HG03025 (cell line): ENCODE measurements at regions not wholly inside any gene's neighbourhood (a gene's known extent, or its start where the extent isn't known, plus 50 kb on each side); places are given as distances from the start of the nearest gene placed in this dataset.

Source experiments
- ATAC-seq: cut with Tn5 transposase; IDR thresholded peaks from one replicate; pipeline ENCODE4 v1.9.1; 2021; ENCODE audit warnings: mild to moderate bottlenecking, moderate library complexity; ENCODE audit not compliant: unreplicated experiment, low FRiP score

GRCh38 chr1:237975903-237976302 lies 85.2 kb upstream of the ZP4 start:
- no peak for ATAC-seq

GRCh38 chr1:237975376-237975775 lies 84.7 kb upstream of the ZP4 start:
- no peak for ATAC-seq

- no peak for ATAC-seq
Observed at GRCh38 chr1:237972186-237972585, 81.5 kb upstream of the ZP4 start.

- no peak for ATAC-seq
Observed at GRCh38 chr1:237962985-237963384, 72.3 kb upstream of the ZP4 start.

GRCh38 chr1:237961754-237962153 lies 71.0 kb upstream of the ZP4 start:
- no peak for ATAC-seq

GRCh38 chr1:237959838-237960237 lies 69.1 kb upstream of the ZP4 start:
- ATAC-seq, result no peak

- no peak for ATAC-seq
Observed at GRCh38 chr1:237953238-237953637, 62.5 kb upstream of the ZP4 start.
